Hematopoietic multipotent progenitor cell treated with erythropoietin and hydrocortisone succinate and interleukin-3 and kit ligand, for 8 days (in vitro differentiated cells): ENCODE measurements at regions not wholly inside any gene's neighbourhood (a gene's known extent, or its start where the extent isn't known, plus 50 kb on each side); places are given as distances from the start of the nearest gene placed in this dataset.
"Not testable (repeated sequence)": the region's sequence is repeated elsewhere in the genome, so short reads cannot be mapped to it uniquely, and the experiment has no call there.

ENCODE experiments used
- DNase-seq: peaks from one replicate; pipeline ENCODE4 v3.0.0-alpha.2; 2015

DNA sequence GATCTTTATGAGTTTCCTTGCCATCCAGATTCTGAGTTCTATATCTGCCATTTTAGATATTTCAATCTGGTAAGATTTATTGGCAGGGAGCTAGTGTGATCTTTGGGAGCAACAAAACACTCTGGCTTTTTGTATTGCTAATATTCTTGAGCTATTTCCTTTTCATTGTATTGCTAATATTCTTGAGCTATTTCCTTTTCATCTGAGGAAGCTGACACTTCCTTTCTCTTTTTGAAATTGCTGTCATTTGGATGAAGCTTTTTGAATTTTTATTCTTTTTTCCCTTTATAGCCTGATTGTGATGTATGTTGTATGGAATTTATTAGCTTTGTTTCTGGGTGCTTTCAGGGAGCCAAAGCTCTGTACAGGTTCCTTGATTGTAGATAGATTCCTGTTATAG lies 873.5 kb upstream of the ATXN8OS start:
- DNase-seq, result no peak

DNA sequence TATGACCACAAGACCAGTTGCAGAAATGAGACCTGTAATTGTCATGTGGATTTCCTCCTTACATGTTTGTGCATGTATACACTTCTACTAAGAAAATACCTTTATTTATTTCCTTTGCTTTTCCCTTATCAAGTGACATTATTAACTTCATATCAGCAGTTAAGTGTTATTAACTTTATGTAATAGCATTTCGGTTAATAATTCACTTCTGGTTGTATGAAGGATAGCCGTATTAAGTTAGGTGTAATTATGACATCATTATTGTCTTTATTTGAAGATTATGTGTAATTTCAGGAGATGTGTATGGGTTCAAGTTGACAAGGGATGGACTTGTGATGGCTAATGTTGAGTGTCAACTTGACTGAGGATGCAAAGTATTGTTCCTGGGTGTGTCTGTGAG lies 881.2 kb upstream of the ATXN8OS start:
- no peak for DNase-seq

DNA sequence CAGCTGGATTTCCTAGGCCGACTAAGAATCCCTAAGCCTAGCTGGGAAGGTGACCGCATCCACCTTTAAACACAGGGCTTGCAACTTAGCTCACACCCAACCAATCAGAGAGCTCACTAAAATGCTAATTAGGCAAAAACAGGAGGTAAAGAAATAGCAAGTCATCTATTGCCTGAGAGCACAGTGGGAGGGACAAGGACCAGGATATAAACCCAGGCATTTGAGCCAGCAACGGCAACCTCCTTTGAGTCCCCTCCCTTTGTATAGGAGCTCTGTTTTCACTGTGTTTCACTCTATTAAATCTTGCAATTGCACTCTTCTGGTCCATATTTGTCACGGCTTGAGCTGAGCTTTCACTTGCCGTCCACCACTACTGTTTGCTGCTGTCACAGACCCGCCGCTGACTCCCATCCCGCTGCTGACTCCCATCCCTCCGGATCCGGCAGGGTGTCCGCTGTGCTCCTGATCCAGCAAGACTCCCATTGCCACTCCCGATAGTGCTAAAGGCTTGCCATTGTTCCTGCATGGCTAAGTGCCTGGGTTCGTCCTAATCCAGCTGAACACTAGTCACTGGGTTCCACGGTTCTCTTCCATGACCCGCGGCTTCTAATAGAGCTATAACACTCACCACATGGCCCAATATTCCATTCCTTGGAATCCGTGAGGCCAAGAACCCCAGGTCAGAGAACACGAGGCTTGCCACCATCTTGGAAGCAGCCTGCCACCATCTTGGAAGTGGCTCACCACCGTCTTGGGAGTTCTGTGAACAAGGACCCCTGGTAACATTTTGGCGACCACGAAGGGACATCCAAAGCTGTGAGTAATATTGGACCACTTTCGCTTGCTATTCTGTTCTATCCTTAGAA lies 885.8 kb upstream of the ATXN8OS start:
- not testable (repeated sequence) for DNase-seq

DNA sequence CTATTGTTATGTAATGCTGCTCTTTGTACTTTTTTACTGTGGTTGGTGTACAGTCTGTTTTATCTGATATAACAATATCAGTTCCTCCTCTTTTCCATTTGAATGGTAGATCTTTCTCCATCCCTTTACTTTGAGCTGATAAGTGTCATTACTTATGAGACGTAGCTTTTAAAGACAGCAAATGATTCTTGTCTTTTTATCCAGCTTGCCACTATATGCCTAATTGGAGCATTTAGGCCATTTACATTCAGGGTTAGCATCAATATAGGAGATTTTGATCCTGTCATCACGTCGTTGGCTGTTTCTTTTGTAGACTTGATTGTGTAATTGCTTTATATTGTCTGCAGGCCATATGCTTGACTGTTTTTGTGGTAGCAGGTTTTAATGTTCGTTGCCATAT lies 894.2 kb upstream of the ATXN8OS start:
- DNase-seq, result no peak

DNA sequence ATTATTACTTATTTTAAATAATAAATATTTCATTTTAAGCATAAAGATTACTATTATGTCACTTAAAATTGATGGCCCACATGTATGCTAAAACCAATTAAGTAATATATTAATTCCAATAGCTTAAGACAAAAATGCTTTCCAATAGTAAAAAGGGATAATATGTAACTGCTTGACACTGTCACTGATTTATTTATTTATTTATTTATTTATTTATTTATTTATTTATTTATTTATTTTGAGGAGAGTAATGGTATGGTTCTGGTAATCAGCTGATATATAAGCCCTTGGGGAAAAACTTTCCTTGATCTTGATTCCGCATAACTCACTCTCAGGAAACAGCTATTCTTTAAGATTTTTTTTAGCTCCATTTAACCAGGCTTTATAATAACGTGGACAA lies 903.0 kb upstream of the ATXN8OS start:
- no peak for DNase-seq

DNA sequence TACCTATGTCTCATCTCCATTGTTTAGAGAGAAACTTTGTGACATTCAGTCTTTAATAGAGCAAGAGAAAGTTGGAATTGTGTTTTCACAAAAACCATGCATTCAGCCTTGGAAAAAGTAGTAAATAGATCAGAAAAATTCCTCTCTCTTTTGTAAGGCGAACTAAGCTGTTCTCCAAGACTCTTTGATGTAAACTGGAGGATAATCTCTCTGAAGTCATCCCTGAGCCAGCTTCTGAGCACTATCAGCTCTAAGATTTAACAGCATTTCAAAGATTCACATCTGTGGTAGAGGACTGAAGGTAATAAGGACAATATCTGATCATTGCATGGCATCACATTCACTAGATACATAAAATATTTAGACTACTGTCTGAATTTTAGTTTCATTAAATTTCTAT lies 904.6 kb upstream of the ATXN8OS start:
- no peak for DNase-seq

DNA sequence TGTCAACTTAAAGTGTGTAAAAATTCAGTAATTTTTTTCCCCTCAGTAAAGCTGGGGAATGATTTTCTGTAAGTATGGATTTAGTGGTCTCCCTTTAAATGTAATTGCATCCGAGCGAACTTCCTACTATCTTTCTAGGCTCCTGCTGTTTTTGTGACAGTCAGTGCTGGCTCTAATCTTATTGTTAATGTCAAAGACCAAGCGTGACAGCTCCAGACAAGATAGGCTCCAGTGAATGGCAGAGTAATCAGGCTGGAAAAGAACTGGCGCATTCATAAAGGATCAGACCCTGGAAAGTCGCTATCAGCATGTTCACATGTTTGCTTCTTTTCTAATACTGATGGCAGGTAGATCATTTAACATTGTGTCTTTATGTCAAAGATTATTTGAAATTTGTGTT lies 908.0 kb upstream of the ATXN8OS start:
- no peak for DNase-seq

DNA sequence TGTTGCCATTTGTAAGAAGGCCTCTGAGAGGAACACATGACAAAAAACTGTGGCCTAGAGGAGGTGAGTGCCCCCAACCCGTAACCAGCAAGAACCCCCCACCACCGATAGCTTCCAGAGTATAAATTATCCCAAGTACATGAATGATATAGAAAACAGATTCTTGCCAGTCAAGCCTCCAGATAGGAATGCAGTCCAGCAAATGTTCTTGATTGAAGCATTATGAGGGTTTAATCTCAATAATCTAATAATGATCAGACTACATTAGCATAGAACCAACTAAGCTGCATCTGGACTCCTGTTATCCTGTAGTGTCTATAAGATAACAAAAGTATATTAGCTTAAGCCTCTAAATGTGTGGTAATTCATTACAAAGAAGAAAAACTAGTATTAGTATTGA lies 908.9 kb upstream of the ATXN8OS start:
- no peak for DNase-seq

DNA sequence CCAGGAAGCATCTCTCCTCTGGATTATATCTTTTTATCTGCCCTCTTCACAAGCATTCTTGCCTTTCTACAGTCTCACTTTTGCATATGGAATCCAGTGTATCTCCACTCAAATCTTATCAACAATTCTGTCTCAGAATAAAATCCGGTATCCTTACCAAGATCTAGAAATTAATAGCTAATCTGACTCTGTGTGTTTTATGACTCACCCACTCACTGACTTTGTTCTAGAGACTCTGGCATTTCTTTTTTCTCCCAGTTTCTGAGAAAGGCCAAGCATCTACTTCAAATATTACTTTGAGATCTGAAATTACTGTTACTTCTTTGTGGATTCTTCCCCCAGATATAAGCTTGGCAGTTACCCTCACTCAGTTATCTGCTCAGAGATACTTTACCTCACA lies 913.5 kb upstream of the ATXN8OS start:
- DNase-seq, result no peak

DNA sequence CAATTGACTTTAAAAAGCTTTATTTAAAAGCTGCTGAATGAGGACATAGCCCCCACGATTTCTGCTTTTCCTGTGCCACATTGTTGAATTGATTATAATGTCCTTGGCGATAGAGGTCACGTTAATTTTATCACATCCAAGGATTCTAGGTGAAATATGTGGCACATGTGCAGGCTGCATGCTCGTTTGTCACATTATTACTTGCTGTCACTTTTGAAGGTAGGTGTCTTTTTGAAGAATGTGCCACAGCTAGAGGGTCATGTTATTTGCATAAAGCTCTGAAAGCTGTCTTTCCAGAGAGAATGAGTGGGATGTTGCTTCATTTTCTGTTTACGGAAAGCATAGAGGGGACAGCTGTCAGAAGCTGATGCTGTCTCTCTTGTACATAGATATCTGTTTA lies 927.6 kb upstream of the ATXN8OS start:
- DNase-seq, result no peak

DNA sequence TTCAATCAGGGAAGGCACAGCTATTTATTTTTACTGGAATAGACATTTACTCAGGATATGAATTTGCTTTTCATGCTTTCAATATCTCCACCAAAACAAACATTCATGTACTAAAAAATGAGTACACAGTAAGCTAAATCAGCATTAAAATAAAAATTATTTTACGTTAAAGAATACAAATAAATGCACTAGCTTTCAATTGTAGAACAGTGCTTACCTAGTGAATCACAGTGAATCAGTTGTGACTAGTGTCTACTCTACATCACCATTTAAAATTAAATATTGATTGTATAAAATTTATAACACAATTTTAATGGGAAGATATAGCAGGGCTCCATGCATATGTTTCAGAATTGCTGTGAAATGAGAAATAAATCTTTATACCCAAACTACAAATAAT lies 929.6 kb upstream of the ATXN8OS start:
- no peak for DNase-seq

DNA sequence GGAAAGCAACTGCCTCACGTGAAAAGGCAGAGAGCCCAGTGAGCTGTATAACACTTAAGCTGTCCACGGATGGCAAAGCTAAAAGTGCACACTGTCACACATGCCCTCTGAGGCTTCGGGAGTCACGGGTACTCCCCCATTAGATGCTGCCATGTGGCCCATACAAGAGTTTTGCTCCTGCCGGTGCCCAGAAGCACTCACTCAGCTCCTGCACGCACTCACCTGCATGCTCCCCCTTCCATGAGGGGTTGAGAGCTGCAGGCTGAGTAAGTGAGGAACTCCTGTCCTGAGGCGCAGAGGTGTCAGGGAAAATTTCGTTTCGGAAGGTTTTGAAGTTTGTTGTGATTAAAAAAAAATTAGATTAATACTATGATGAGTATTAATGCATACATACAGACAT lies 939.2 kb upstream of the ATXN8OS start:
- DNase-seq, result no peak

DNA sequence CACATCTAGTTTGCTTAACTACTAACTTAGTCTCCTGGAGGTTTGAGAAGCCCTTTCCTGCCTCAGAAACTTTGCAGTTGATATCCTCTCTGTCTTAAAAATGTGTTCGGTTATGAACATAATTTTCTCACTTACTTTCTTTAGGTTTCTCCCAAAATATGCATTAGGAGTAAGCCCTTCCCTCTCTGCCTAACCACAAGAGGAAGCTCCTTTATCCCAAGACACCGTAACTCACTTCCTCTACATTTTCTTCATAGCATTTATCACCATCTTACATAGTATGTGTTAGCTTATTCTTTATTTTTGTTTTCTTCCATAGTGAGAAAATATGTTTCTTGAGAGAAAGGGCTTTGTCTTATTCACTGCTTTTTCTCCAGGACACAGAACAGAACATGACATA lies 952.5 kb upstream of the ATXN8OS start:
- no peak for DNase-seq

DNA sequence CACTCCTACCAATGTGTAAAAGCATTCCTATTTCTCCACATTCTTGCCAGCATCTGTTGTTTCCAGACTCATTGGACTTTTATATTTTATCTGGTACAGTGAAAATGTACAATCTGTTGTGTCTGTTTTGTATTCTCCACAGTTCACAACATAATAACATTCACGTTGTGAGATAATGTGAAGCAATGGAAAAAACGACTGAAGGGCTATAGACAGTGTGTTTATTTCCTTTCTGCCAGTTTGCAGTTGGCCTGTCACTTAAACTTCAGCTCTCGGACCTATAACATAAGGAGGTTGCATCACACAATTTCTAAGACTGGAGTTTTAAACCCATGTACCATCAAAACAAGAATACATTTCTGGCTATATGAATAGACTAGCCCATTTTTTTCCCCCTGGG lies 965.5 kb upstream of the ATXN8OS start:
- DNase-seq, result no peak

DNA sequence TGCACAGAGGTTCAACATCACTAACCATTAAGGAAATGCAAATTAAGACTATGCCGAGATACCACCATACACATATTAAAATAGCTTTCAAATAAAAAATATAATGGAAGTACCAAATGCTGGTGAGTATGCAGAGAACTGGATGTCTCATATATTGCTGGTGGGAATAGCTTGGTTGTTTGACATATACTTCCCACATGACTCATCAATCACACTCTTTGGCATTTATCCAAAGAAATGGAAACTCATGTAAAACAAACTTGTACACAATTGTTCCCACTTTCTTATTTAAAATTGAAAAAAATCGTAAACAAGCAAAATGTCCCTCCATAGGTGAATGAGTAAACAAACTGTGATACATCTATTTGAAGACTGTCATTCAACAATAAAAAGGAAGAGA lies 982.6 kb upstream of the ATXN8OS start:
- DNase-seq, result no peak

DNA sequence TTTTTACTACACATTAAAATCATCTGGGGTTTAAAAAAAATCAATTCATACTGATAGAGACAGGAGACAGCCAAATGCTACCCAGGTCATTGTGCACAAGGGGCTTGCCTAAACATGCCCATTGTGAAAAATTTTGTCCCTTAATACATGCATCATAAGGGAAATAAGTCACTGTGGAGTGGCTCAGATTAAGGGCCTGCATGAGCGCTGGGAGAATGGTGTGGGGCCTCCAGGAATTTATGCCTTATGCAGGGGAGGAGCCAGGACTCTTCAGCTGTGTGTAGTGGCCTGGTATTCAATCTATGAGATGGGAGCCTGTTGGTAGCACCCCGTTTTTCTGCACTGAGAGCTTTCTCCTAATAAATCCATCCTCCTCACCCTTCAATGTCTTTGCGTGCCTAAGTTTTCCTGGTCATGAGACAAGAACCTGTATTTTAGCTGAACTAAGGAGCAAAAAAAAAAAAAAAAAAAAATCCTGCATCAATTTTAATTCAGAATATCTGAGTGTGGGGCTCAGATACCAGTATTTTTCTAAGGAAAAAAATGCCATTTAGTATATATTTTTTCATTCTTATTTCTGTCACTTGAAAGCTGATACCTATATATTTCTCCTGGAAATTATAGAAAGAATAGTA lies 997.6 kb upstream of the ATXN8OS start:
- no peak for DNase-seq

DNA sequence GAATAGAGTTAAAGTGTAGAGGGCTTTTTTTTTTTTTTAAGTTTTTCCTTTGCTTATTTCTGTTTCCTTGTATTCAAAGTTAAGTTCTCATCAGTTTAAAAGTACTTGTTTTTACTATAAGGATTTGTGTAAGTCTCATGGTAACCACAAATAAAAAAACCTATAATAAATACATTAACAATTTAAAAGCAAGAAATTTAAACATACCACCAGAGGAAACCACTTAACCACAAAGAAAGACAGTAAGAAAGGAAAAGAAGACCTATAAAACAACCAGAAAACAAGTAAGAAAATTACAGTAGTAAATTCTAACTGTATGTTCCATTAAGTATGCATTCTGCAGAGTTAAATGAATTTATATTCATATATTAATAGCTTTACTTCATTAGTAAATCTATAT lies 999.1 kb upstream of the ATXN8OS start:
- DNase-seq, result no peak

DNA sequence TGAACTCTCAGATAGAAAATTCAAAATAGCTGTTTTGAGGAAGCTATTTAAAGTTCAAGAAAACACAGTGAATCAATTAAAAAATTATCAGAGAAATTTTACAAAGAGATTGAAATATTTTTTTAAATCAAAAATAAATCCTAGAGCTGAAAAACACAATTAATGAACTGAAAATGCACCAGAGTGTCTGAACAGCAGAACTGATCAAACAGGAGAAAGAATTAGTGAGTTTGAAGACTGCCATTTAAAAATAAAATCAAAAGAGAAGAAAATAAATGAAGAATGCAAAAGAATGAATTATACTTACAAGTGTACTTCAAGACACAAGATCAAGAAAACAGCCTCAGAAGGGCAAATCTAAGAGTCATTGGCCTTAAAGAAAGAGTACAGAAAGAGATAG lies 1000.2 kb upstream of the ATXN8OS start:
- no peak for DNase-seq

DNA sequence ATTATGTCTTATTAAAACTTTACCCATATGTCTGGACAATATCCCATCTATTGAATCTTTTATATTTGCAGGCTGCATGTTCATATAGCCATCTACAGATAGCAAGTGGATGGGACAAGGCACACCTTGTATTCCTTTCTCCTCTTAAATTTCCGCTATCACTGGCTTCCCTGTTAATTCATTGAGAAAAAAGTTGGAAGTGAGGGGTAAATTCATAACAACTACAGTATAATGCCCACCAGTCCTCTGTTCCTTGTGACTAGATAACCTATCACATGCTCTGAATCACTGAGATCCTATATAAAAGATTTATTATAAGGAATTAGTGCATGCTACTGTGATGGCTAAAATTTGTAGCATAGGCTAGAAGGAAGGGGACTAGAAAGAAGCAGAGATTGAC lies 1005.8 kb upstream of the ATXN8OS start:
- DNase-seq, result no peak

DNA sequence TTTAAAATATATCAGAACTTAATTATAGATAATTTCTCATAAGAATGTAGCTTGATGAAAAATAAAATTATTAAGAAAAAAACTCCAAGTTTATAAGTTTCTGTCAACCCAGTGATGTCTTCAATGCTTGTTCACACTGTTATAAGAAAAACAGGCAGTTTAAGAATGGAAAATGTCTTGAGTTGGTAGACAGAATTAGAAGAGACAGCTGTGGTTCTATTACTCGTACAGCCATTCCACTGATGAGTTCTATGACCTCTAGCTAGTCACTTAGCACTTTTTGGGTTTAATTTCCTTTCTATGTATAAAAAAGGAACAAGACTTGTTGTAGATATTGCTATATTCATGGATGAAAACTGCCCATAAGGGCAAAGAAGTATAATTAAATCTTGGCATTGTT lies 1013.1 kb upstream of the ATXN8OS start:
- no peak for DNase-seq

DNA sequence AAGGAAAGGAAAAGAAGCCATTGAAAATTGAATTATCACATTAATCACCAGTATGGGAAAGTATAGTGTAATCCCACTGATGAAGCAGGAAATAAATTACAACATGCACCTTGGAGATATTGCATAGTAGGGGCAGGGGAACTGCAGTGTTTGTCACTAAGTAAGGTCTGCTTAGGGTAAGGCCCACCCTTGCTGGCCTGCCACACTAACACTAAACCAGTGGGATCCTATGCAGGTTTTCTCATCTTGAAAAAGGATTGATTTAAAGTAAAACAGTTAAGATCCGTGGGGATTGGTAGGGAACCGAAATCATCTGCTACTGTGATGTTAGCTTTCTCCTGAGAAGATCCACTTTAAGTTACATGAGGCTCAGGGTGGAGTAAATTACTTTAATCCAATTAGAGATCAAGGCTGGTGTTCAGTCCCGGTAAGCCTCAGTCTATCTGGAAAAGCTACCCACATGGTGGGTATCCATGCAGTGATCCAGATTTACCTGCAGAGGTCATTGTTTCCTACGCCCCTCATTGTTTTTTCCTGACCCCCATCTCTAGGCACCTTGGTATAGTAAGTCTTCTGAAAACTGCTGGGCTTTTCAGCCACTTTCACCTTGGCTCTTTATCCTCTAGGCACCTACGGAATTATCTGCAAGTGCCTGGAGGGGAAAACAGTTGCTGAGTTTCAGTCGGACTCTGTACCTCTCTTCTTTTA lies 1014.9 kb upstream of the ATXN8OS start:
- DNase-seq, result no peak

DNA sequence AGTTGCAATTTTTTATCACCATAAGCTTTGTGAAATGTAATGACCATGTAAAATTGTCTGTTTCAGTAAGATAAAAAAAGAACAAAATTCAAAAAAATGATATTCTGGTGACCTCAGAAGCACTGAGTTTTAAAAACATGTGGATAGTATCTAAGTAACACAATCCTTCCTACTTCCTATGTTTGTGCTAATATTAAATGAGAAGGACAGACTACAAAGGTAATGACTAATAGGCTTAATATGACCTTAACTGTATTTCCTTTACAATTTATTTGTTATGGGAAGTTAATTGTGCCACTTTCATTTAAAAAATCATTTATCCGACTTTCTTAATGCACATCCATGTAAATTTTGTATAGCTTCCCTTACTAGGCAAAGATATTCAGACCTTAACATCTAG lies 1030.4 kb upstream of the ATXN8OS start:
- no peak for DNase-seq

DNA sequence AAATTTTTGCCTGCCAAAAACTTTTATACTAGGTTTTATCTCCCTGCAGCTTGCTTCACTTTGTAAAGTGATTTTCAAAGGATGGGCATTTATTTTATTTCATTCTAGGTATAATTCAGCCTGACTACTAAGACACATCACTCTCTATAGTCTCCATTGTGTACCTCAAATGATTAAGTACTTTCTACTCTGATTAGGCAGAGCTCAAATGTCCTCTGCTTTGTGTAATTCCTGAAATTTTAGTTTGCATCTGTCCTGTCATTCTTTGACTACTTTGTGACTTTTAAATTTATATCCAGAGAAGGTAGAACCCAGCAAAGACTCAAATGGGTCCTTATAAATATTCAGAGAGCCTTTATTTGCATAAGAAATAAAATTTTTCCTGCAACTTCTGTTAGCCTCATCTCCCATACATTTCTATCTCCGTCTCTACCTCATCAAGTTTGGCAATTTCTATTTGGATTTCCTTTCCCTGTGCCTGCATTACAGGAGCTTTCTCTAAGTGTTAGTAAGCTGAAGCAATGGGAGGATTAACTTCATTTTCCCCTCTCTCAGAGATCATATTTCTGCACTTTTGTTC lies 1038.0 kb upstream of the ATXN8OS start:
- DNase-seq, result no peak

DNA sequence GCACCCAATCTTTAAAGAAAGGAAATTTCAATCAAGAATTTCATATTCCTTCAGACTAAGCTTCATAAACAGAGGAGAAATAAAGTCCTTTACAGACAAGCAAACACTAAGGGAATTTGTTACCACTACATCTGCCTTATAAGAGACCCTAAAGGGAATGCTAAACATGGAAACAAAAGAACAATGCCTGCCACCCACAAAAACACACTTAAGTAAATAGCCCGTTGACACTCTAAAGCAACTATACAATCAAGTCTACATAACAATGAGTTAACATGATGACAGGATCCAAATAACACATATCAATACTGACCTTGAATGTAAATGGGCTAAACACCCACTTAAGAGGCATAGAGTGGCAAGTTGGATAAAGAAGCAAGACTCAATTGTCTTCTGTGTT lies 1056.9 kb upstream of the ATXN8OS start:
- DNase-seq, result no peak
